GM12874 (cell line): ENCODE measurements at regions not wholly inside any gene's neighbourhood (a gene's known extent, or its start where the extent isn't known, plus 50 kb on each side); places are given as distances from the start of the nearest gene placed in this dataset.

Source experiments
- TF ChIP-seq, protein P1 (sequence below): IDR thresholded peaks from 2 replicates; pipeline ENCODE4 v1.5.1; 2011; ENCODE audit warnings: low read depth, mild to moderate bottlenecking, control low read depth, low read length, moderate library complexity; ENCODE audit not compliant: insufficient read depth

DNA sequence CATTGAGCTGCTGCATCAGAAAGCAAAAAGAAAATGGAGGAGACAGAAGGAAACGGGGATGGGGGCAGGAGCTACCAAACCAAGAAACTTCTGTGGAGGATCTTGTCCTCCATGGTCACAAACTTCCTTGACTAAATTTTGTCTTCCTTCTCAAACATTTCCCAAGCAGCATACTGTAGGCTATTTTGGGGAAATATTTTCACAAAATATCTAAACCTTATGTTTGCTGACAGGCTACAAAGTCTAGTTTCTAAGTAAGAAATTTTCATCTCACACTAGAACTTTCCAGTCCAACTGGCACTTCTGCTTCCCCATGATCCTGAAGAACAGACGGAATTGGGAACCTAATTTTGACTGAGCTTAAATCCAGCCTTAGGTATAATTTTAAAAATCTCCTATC is 552.0 kb downstream of the SNAPC1 start:
- TF ChIP-seq, protein P1, sequence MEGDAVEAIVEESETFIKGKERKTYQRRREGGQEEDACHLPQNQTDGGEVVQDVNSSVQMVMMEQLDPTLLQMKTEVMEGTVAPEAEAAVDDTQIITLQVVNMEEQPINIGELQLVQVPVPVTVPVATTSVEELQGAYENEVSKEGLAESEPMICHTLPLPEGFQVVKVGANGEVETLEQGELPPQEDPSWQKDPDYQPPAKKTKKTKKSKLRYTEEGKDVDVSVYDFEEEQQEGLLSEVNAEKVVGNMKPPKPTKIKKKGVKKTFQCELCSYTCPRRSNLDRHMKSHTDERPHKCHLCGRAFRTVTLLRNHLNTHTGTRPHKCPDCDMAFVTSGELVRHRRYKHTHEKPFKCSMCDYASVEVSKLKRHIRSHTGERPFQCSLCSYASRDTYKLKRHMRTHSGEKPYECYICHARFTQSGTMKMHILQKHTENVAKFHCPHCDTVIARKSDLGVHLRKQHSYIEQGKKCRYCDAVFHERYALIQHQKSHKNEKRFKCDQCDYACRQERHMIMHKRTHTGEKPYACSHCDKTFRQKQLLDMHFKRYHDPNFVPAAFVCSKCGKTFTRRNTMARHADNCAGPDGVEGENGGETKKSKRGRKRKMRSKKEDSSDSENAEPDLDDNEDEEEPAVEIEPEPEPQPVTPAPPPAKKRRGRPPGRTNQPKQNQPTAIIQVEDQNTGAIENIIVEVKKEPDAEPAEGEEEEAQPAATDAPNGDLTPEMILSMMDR: no peak

DNA sequence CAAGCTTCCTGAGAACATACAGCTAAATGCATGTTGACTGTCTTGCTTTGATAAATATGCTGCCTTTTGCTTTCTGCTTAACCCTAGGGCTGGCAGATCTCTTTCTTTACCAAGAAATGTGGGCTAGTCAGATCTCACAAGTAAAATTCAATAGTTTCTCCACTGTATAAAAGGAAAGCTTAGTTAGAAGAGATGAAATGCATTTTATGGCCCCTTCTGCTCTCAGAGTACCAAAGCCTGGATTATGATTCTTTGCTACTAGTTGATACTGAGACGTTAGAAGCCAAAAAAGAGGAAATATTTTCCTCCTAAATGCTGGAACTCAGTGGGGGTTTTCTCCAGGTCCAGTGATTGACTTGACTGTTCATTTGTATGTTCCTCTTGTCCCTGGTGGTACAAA is 552.7 kb downstream of the SNAPC1 start:
- TF ChIP-seq, protein P1: no peak

DNA sequence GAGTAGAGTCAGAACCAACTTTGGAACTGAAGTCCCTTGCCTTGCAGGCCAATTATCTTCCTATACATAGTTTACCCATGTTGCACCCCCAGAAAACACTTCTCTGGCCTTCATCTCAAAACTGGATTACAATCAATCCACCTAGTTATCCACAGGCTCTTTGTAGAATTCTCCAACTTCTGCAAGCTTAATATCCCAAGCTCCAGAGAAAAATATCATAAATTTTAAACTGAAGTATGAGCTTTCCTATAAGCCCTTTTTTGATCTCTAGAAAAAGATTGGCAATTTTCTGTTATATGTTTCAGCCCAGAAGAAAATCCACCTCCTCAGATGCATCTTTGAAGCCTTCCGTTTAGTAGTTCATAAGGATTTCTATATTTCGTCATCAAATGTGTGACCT is 553.4 kb downstream of the SNAPC1 start:
- TF ChIP-seq, protein P1: no peak

DNA sequence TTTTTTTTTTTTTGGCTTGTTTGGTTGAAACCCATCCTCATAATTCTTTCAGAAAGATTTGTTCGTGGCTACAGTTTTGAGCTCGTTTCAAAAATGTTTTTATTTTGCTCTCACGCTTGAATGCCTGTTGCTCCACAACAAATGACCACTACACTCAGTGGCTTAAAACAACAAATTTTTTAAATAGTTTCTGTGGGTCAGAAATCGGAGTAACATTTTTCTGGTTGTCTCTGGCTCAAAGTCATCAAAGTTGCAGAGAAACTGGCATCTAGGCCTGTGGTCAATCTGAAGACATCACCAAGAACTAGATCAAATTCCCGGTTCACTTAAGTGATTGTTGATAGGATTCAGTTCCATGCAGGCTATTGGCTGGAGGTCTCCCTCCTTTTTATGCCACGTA is 560.0 kb downstream of the SNAPC1 start:
- TF ChIP-seq, protein P1: no peak

DNA sequence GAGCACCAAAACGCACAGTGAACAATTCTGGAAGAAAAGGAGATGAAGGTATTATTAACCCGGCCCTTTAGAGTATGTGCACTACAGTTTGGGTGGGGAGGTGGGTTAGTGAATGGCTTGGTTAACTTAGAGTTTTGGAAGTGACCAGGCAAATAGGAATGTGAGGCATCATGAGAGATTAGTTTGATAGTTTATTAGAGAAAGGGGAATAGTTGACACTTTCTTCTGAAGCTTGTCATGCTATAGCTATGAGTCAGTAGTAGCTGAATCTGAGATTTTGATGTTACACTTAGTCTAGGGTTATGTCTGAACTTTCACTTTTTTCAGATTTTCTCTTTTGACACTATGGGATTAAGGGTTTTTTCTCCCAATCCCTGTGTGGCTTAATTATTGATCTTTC is 567.2 kb downstream of the SNAPC1 start:
- TF ChIP-seq, protein P1: no peak

DNA sequence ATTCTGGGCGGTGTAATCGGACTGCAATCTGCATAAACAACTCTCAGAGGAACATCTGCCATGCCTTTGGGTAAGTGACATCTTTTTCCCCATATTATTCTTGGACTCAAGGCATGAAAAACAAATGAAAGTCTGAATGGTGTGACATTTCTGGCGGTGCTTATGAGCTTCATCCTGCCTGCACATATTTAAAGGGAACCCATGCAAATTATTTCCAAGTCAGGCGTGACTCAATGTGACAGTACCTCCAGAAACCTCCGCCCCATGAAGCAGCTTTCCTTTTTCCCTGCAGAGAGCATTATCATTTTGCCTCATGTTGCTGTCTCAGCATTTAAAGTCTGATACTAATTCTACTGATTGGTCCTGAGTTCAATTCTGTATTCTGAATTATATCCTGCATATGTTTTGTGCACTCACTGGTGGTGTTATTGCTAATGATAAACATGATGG is 585.4 kb downstream of the SNAPC1 start:
- TF ChIP-seq, protein P1: no peak

DNA sequence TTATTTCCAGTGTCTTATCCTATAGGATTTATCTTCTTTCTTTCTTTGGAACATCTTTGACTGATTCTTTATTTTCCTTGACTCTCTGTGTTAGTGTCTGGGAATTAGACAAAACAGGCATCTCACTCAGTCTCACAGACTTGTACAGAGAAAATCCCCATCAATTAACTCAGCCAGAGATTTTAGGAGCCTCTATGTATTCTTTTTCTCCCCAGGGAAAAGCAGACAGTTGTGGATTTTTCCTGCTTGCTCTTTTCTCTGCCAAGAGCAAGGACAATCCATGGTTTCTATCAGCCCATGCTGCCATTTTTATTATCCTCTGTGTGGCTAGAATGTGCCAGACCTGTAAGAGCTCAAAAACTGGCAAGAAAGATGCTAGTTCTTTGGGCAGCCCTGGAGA is 595.1 kb downstream of the SNAPC1 start:
- TF ChIP-seq, protein P1: no peak

DNA sequence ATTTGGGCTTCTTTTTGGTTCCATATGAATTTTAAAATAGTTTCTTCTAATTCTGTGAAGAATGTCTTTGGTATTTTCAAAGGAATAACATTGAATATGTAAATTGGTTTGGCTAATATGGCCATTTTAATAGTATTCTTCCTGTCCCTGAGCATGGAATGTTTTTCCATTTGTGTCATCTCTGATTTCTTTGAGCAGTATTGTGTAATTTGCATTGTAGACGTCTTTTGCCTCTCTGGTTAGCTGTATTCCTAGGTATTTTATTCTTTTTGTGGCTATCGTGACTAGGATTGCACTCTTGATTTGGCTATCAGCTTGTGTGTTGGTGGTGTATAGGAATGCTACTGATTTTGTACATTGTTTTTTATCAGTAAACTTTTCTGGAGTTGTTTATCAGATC is 601.9 kb downstream of the SNAPC1 start:
- TF ChIP-seq, protein P1: no peak
